OCI-LY3 (cell line): ENCODE measurements at regions not wholly inside any gene's neighbourhood (a gene's known extent, or its start where the extent isn't known, plus 50 kb on each side); places are given as distances from the start of the nearest gene placed in this dataset.

Experiments used
- H2AFZ ChIP-seq: fragments of 200-600, 300-600 bp; shearing (Covaris generic); 2 replicates; pipeline ENCODE4 v1.6.0; 2014; ENCODE audit warnings: antibody characterized with exemption, low read depth, low read length
- H3K27ac ChIP-seq: fragments of 200-600, 300-600 bp; sonication (generic); 2 replicates; pipeline ENCODE4 v1.5.1; 2014; ENCODE audit warnings: mild to moderate bottlenecking, low read length, moderate library complexity, mixed read lengths
- H3K27me3 ChIP-seq: fragments of 200-600, 300-600 bp; sonication (generic); 2 replicates; pipeline ENCODE4 v1.6.1; 2014; ENCODE audit warnings: low read depth, low read length, mixed read lengths
- H3K36me3 ChIP-seq: fragments of 200-600, 300-600 bp; sonication (generic); replicated peaks from 2 replicates; pipeline ENCODE3; 2014; ENCODE audit warnings: low read depth, low read length, mixed read lengths
- H3K4me1 ChIP-seq: fragments of 300-600, 200-600 bp; sonication (generic); 2 replicates; pipeline ENCODE4 v1.6.1; 2014; ENCODE audit warnings: low read length, mixed read lengths
- H3K4me2 ChIP-seq: fragments of 200-600, 300-600 bp; sonication (generic); 2 replicates; pipeline ENCODE4 v1.6.1; 2014; ENCODE audit warnings: low read length, mixed read lengths
- H3K4me3 ChIP-seq: fragments of 300-600, 200-600 bp; sonication (generic); 2 replicates; pipeline ENCODE4 v1.5.1; 2014; ENCODE audit warnings: antibody characterized with exemption, mild to moderate bottlenecking, low read length, moderate library complexity
- H3K79me2 ChIP-seq: fragments of 300-600, 200-600 bp; shearing (Covaris generic); 2 replicates; pipeline ENCODE4 v1.6.1; 2014; ENCODE audit warnings: mild to moderate bottlenecking, low read length, mixed read lengths
- H3K9ac ChIP-seq: fragments of 300-600, 200-600 bp; shearing (Covaris generic); 2 replicates; pipeline ENCODE4 v1.6.0; 2014; ENCODE audit warnings: mild to moderate bottlenecking, low read length, moderate library complexity
- H3K9me3 ChIP-seq: fragments of 200-600, 300-600 bp; shearing (Covaris generic); 2 replicates; pipeline ENCODE4 v1.6.1; 2014; ENCODE audit warnings: low read length, mixed read lengths; ENCODE audit not compliant: insufficient read depth
- H4K20me1 ChIP-seq: fragments of 200-600, 300-600 bp; sonication (generic); 2 replicates; pipeline ENCODE4 v1.6.1; 2016; ENCODE audit warnings: low read length, mixed read lengths; ENCODE audit not compliant: insufficient read depth
- CTCF ChIP-seq: fragments of 200-600, 300-600 bp; sonication (generic); IDR thresholded peaks from 2 replicates; pipeline ENCODE4 v1.5.1; 2014; ENCODE audit warnings: antibody characterized with exemption, low read length, low read depth
- EZH2phosphoT487 ChIP-seq: fragments of 200-600 bp; shearing (Covaris generic); IDR thresholded peaks from 2 replicates; pipeline ENCODE4 v1.6.1; 2018; ENCODE audit warnings: antibody characterized with exemption, mixed run types, low read depth

GRCh38 chr17:12472252-12473173 lies 193.2 kb upstream of the MYOCD start:
- Histone ChIP-seq H3K27ac (no peak overlapping the region), H4K20me1 (no peaks in the 10 kb centered on the region), H3K4me2 (no peak overlapping the region), H2AFZ (no peak overlapping the region), H3K9me3 (no peaks in the 10 kb centered on the region), H3K27me3 (no peaks in the 10 kb centered on the region), H3K4me1 (no peaks in the 10 kb centered on the region), H3K79me2 (no peaks in the 10 kb centered on the region), H3K4me3 (no peak overlapping the region), H3K36me3 (no peaks in the 10 kb centered on the region), H3K9ac (no peak overlapping the region)
- TF ChIP-seq CTCF (no peak), EZH2phosphoT487 (no peak)

- Histone ChIP-seq H3K36me3 (no peaks in the 10 kb centered on the region), H3K4me2 (no peak overlapping the region)
Measured at GRCh38 chr17:12478311-12478710, 187.4 kb upstream of the MYOCD start.

GRCh38 chr17:12485361-12485906 lies 180.3 kb upstream of the MYOCD start:
- H3K9me3 ChIP-seq = no peaks in the 10 kb centered on the region
- no peak overlapping the region for H3K4me3 ChIP-seq
- no peak overlapping the region for H3K4me2 ChIP-seq
- no peaks in the 10 kb centered on the region for H4K20me1 ChIP-seq
- H3K9ac ChIP-seq = no peak overlapping the region
- TF ChIP-seq EZH2phosphoT487 = no peak
- TF ChIP-seq CTCF = no peak
- H3K36me3 ChIP-seq = no peaks in the 10 kb centered on the region
- no peaks in the 10 kb centered on the region for H3K79me2 ChIP-seq
- H3K4me1 ChIP-seq = peaks cover 25% of the 10 kb centered on the region
- no peaks in the 10 kb centered on the region for H3K27me3 ChIP-seq
- H2AFZ ChIP-seq = no peak overlapping the region
- no peak overlapping the region for H3K27ac ChIP-seq

More at GRCh38 chr17:12478311-12478710, 187.4 kb upstream of the MYOCD start:
- Histone ChIP-seq H3K27ac (no peak overlapping the region), H3K9ac (no peak overlapping the region), H3K4me1 (peaks cover 12% of the 10 kb centered on the region; the same call in 1 of the 2 replicates), H4K20me1 (no peaks in the 10 kb centered on the region), H3K79me2 (no peaks in the 10 kb centered on the region), H2AFZ (no peak overlapping the region), H3K27me3 (no peaks in the 10 kb centered on the region), H3K4me3 (no peak overlapping the region), H3K9me3 (no peaks in the 10 kb centered on the region)
- TF ChIP-seq CTCF (no peak), EZH2phosphoT487 (no peak)

- H3K4me2 ChIP-seq = no peak overlapping the region
- H3K27me3 ChIP-seq = no peaks in the 10 kb centered on the region
- H3K36me3 ChIP-seq = no peaks in the 10 kb centered on the region
- H3K4me3 ChIP-seq = no peak overlapping the region
- no peaks in the 10 kb centered on the region for H4K20me1 ChIP-seq
- TF ChIP-seq CTCF (no peak), EZH2phosphoT487 (no peak)
- H3K79me2 ChIP-seq = no peaks in the 10 kb centered on the region
- no peak overlapping the region for H3K27ac ChIP-seq
- no peak overlapping the region for H3K9ac ChIP-seq
- H3K4me1 ChIP-seq = peaks cover 25% of the 10 kb centered on the region
- H2AFZ ChIP-seq = no peak overlapping the region
- H3K9me3 ChIP-seq = no peaks in the 10 kb centered on the region
Measured at GRCh38 chr17:12489325-12489724, 176.4 kb upstream of the MYOCD start.
